ENCODE measurements at regions not wholly inside any gene's neighbourhood (a gene's known extent, or its start where the extent isn't known, plus 50 kb on each side); places are given as distances from the start of the nearest gene placed in this dataset.

GRCh38 chrX:22698151-22698550 is 301.6 kb upstream of the DDX53 start (continued):
- no peak for TF ChIP-seq ELK1 (IDR thresholded peaks at IDR 0.05; ENCODE audit: low read depth, low read length)
- no peak for TF ChIP-seq MTA2 (IDR thresholded peaks at IDR 0.05; ENCODE audit: low read depth)
- no peak for TF ChIP-seq USF1 (IDR thresholded peaks at IDR 0.05; ENCODE audit: borderline replicate concordance, extremely low read length, insufficient read depth, low read depth, low read length)
- TF ChIP-seq RB1 (IDR thresholded peaks at IDR 0.05; ENCODE audit: borderline replicate concordance), result no peak
- no peak for TF ChIP-seq RCOR1 (conservative IDR thresholded peaks at IDR 0.05; ENCODE audit: low read depth, low read length)
- TF ChIP-seq MYC (IDR thresholded peaks at IDR 0.05; ENCODE audit: insufficient read depth, insufficient read length, insufficient replicate concordance, low read length, severe bottlenecking), result no peak
- no peak for TF ChIP-seq ZNF592 (IDR thresholded peaks at IDR 0.05)
- no peak for TF ChIP-seq IRF4 (IDR thresholded peaks at IDR 0.05; ENCODE audit: low read depth, low read length)
- no peak for TF ChIP-seq BMI1 (IDR thresholded peaks at IDR 0.05; ENCODE audit: borderline replicate concordance)
- TF ChIP-seq ZBED1 (IDR thresholded peaks at IDR 0.05; ENCODE audit: borderline replicate concordance), result no peak
